HepG2 (cell line): ENCODE measurements at regions not wholly inside any gene's neighbourhood (a gene's known extent, or its start where the extent isn't known, plus 50 kb on each side); places are given as distances from the start of the nearest gene placed in this dataset.
A peak's percentile ranks its signal among the peaks of the same experiment; 100 is the strongest.
"Not testable (repeated sequence)": the region's sequence is repeated elsewhere in the genome, so short reads cannot be mapped to it uniquely, and the experiment has no call there.

Experiments
- CBFB ChIP-seq: sonication (generic); formaldehyde crosslinking; IDR thresholded peaks from 2 replicates; pipeline ENCODE4 v1.4.0; 2020; ENCODE audit warnings: missing genetic modification reagents
- EP300 ChIP-seq, 3 experiments: sonication (generic) in 1 of 3; formaldehyde crosslinking in 1 of 3; IDR thresholded peaks; 2 replicates each; pipeline versions ENCODE4 v1.5.1 to v1.6.1; 2011 to 2020; ENCODE audit warnings: low read depth in 2 of 3, low read length in 2 of 3, borderline replicate concordance in 1 of 3, improper control_type of control experiment in 1 of 3, mild to moderate bottlenecking in 1 of 3, missing genetic modification reagents in 1 of 3, moderate library complexity in 1 of 3
- FOXK1 ChIP-seq: sonication (generic); formaldehyde crosslinking; IDR thresholded peaks from 2 replicates; pipeline ENCODE4 v1.4.0; 2020; ENCODE audit warnings: low read depth, missing genetic modification reagents, borderline replicate concordance
- FOXP4 ChIP-seq: sonication (generic); formaldehyde crosslinking; IDR thresholded peaks from 2 replicates; pipeline ENCODE4 v1.4.0; 2020; ENCODE audit warnings: missing genetic modification reagents
- HNF1B ChIP-seq: sonication (generic); formaldehyde crosslinking; IDR thresholded peaks from 2 replicates; pipeline ENCODE4 v1.5.1; 2020; ENCODE audit warnings: mild to moderate bottlenecking, moderate library complexity, missing genetic modification reagents
- KDM3A ChIP-seq: IDR thresholded peaks from 2 replicates; pipeline ENCODE4 v1.6.1; 2018; ENCODE audit warnings: low read depth, missing compliant biosample characterization
- MAFK ChIP-seq, 2 experiments: IDR thresholded peaks in 1 of 2; conservative IDR thresholded peaks in 1 of 2; 2 replicates each; pipeline ENCODE4 v1.6.1; 2011; ENCODE audit warnings: improper control_type of control experiment in 2 of 2, low read length in 2 of 2
- MIER3 ChIP-seq: IDR thresholded peaks from 2 replicates; pipeline ENCODE4 v1.6.1; 2016; ENCODE audit warnings: missing compliant biosample characterization, borderline replicate concordance
- PRDM10 ChIP-seq: sonication (generic); formaldehyde crosslinking; IDR thresholded peaks from 2 replicates; pipeline ENCODE4 v1.4.0; 2020; ENCODE audit warnings: low read depth, missing genetic modification reagents
- REPIN1 ChIP-seq: sonication (generic); formaldehyde crosslinking; IDR thresholded peaks from 2 replicates; pipeline ENCODE4 v1.8.0; 2022; ENCODE audit warnings: missing genetic modification reagents, low read depth, mild to moderate bottlenecking, borderline replicate concordance
- SALL1 ChIP-seq: sonication (generic); formaldehyde crosslinking; IDR thresholded peaks from 2 replicates; pipeline ENCODE4 v1.8.0; 2022; ENCODE audit warnings: mild to moderate bottlenecking, missing genetic modification reagents
- SMAD3 ChIP-seq: sonication (generic); formaldehyde crosslinking; IDR thresholded peaks from 2 replicates; pipeline ENCODE4 v1.4.0; 2020; ENCODE audit warnings: missing genetic modification reagents
- SPEN ChIP-seq: sonication (generic); formaldehyde crosslinking; IDR thresholded peaks from 2 replicates; pipeline ENCODE4 v1.5.1; 2020; ENCODE audit warnings: low read depth, mild to moderate bottlenecking, missing genetic modification reagents
- THRA ChIP-seq: sonication (generic); formaldehyde crosslinking; IDR thresholded peaks from 2 replicates; pipeline ENCODE4 v1.4.0; 2020; ENCODE audit warnings: missing genetic modification reagents, borderline replicate concordance
- ZFP1 ChIP-seq: IDR thresholded peaks from 2 replicates; pipeline ENCODE4 v1.6.1; 2016
- ZNF350 ChIP-seq: sonication (generic); formaldehyde crosslinking; IDR thresholded peaks from 2 replicates; pipeline ENCODE4 v1.4.0; 2020; ENCODE audit warnings: mild to moderate bottlenecking, low read depth, missing genetic modification reagents, borderline replicate concordance
- ZNF552 ChIP-seq: sonication (generic); formaldehyde crosslinking; IDR thresholded peaks from 2 replicates; pipeline ENCODE4 v1.9.0; 2022; ENCODE audit warnings: missing genetic modification reagents, mild to moderate bottlenecking, borderline replicate concordance

GRCh38 chr15:70367913-70368705 lies 270.4 kb upstream of the TLE3 start (continued):
- 0 out of 2 replicates have a peak, but pooled peaks have one; percentile 33 for TF ChIP-seq PRDM10 (CRISPR knock-in tag)
- 0 out of 2 replicates have a peak, but pooled peaks have one; percentile 19 for TF ChIP-seq CBFB (CRISPR knock-in tag)
- TF ChIP-seq MAFK (conservative IDR thresholded peaks at IDR 0.05 in 1 of 2, IDR thresholded peaks at IDR 0.05 in 1 of 2; ENCODE audit: low read length in 2 of 2) = peak; percentile 14 to 28; a peak in 1 of 4 replicates
- 0 out of 2 replicates have a peak, but pooled peaks have one; percentile 22 for TF ChIP-seq SPEN
- 0 out of 2 replicates have a peak, but pooled peaks have one; percentile 26 for TF ChIP-seq HNF1B
- peak in 1 of 2 experiments; percentile 58; a peak in 1 of 4 replicates for TF ChIP-seq EP300 (IDR thresholded peaks at IDR 0.05; ENCODE audit: low read depth in 2 of 2, low read length in 2 of 2)
- not testable (repeated sequence) for TF ChIP-seq EP300 (CRISPR knock-in tag; IDR thresholded peaks at IDR 0.05; ENCODE audit: borderline replicate concordance)
- peak; percentile 46; the same call in 1 of the 2 replicates for TF ChIP-seq MIER3 (CRISPR knock-in tag)
- TF ChIP-seq FOXK1 (CRISPR knock-in tag) = peak; percentile 79; the same call in 1 of the 2 replicates
- TF ChIP-seq FOXP4 (CRISPR knock-in tag) = peak; percentile 94
- TF ChIP-seq ZNF350 (CRISPR knock-in tag) = peak; percentile 55; the same call in 1 of the 2 replicates
- TF ChIP-seq SMAD3 = peak; percentile 77
- TF ChIP-seq THRA (CRISPR knock-in tag) = 0 out of 2 replicates have a peak, but pooled peaks have one; percentile 13
- TF ChIP-seq ZNF552 (CRISPR knock-in tag) = 0 out of 2 replicates have a peak, but pooled peaks have one; percentile 28
- TF ChIP-seq SALL1 (CRISPR knock-in tag) = peak; percentile 82
- TF ChIP-seq ZFP1 (CRISPR knock-in tag) = 0 out of 2 replicates have a peak, but pooled peaks have one; percentile 26
- TF ChIP-seq REPIN1 = 0 out of 2 replicates have a peak, but pooled peaks have one; percentile 22
- 0 out of 2 replicates have a peak, but pooled peaks have one; percentile 38 for TF ChIP-seq KDM3A (CRISPR knock-in tag)
